ENCODE measurements at regions not wholly inside any gene's neighbourhood (a gene's known extent, or its start where the extent isn't known, plus 50 kb on each side); places are given as distances from the start of the nearest gene placed in this dataset.

DNA sequence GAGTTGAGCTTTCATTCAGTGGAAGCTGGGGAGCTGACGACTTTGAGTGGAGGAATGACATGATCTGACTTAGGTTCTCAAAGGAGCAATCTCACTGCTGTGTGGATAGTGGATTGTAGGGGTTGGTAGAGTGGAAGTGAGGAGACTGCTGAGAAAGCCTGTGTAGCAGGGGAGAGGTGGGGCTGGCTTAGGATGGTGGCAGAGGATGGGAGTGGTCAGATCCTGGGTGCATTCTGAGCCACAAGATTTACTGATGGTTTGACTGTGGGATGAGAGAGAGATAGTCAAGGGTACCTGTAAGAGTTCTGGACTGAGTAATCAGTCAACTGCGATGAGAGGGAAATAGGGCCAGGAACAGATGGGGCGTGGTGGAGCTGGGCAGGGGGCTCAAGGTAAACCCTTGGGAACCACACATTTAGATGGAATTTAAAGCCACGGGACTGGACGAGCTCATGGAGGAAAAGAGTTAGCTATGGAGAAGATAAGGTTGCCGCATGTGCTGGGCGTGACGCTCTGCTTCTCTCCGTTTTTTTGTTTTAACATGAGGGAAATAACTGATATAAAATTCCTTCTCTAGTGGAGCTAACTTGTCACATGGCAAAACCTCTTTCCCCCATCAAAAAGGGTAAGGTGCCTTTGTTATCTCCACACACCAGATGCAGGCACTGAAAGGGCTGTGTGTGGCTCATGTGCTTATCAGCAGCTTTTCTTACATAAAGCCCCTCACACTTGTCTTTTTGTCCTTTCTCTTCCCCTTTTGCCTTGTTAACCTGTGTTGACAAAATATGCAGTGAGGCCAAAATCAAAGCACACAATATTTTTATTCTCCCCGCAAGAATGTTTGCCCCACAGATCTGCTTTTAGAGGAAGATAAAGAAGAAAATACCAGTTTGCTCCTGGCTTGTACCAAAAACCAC lies 379.8 kb downstream of the TSN start:
- TF ChIP-seq CTCF (IDR thresholded peaks at IDR 0.05) (no peak), POLR2AphosphoS5 (IDR thresholded peaks at IDR 0.05) (no peak)

Measured in gastroesophageal sphincter (tissue), 3 donors.